Loucy (cell line): ENCODE measurements at regions not wholly inside any gene's neighbourhood (a gene's known extent, or its start where the extent isn't known, plus 50 kb on each side); places are given as distances from the start of the nearest gene placed in this dataset.
"Not testable (repeated sequence)": the region's sequence is repeated elsewhere in the genome, so short reads cannot be mapped to it uniquely, and the experiment has no call there.

Experiments
- H2AFZ ChIP-seq: fragments of 200-600 bp; sonication (generic); 2 replicates; pipeline ENCODE4 v1.6.0; 2016; ENCODE audit warnings: antibody characterized with exemption, mild to moderate bottlenecking, low read length, moderate library complexity
- H3F3A ChIP-seq: fragments of 200-600 bp; 2 replicates; pipeline ENCODE4 v1.6.0; 2016; ENCODE audit warnings: antibody characterized with exemption, low read depth, mild to moderate bottlenecking
- H3K27me3 ChIP-seq: fragments of 200-600 bp; sonication (generic); 2 replicates; pipeline ENCODE4 v1.6.1; 2014; ENCODE audit warnings: low read length, mild to moderate bottlenecking; ENCODE audit not compliant: insufficient read depth, poor library complexity, severe bottlenecking
- H3K36me3 ChIP-seq: fragments of 200-600 bp; sonication (generic); 2 replicates; pipeline ENCODE4 v1.6.1; 2016; ENCODE audit warnings: low read length; ENCODE audit not compliant: insufficient read depth
- H3K4me1 ChIP-seq: fragments of 200-600 bp; sonication (generic); 2 replicates; pipeline ENCODE4 v1.5.1; 2014; ENCODE audit warnings: low read length, mild to moderate bottlenecking; ENCODE audit not compliant: insufficient read depth, poor library complexity, severe bottlenecking
- H3K4me2 ChIP-seq: fragments of 200-600 bp; sonication (generic); 2 replicates; pipeline ENCODE4 v1.6.0; 2014; ENCODE audit warnings: antibody characterized with exemption, low read length, low read depth, mild to moderate bottlenecking; ENCODE audit not compliant: poor library complexity, severe bottlenecking
- H3K4me3 ChIP-seq: fragments of 200-600 bp; sonication (generic); 2 replicates; pipeline ENCODE4 v1.5.1; 2014; ENCODE audit warnings: low read length, mild to moderate bottlenecking, mixed read lengths; ENCODE audit not compliant: poor library complexity, severe bottlenecking
- H3K79me2 ChIP-seq: fragments of 200-600 bp; sonication (generic); 2 replicates; pipeline ENCODE4 v1.6.1; 2014; ENCODE audit warnings: low read length; ENCODE audit not compliant: insufficient read depth
- H3K9ac ChIP-seq: fragments of 200-600 bp; sonication (generic); 2 replicates; pipeline ENCODE4 v1.6.0; 2014; ENCODE audit warnings: mild to moderate bottlenecking, low read depth, low read length, moderate library complexity; ENCODE audit not compliant: poor library complexity, severe bottlenecking
- H3K9me2 ChIP-seq: fragments of 200-600 bp; sonication (generic); replicated peaks from 2 replicates; pipeline ENCODE4 v1.6.1; 2016; ENCODE audit warnings: low read depth, low read length, mixed read lengths
- H3K9me3 ChIP-seq: fragments of 200-600 bp; sonication (generic); 2 replicates; pipeline ENCODE4 v1.6.1; 2014; ENCODE audit warnings: mild to moderate bottlenecking, antibody characterized with exemption, low read length, low read depth; ENCODE audit not compliant: insufficient read depth
- H4K20me1 ChIP-seq: fragments of 200-600 bp; sonication (generic); 2 replicates; pipeline ENCODE4 v1.6.0; 2014; ENCODE audit warnings: antibody characterized with exemption, low read length, mild to moderate bottlenecking; ENCODE audit not compliant: insufficient read depth, poor library complexity, severe bottlenecking
- EZH2phosphoT487 ChIP-seq: fragments of 200-600 bp; IDR thresholded peaks from 2 replicates; pipeline ENCODE4 v1.6.1; 2018; ENCODE audit warnings: antibody characterized with exemption, mild to moderate bottlenecking, moderate library complexity, borderline replicate concordance
- TF ChIP-seq, protein P1 (sequence below): fragments of 200-600 bp; sonication (generic); conservative IDR thresholded peaks from 2 replicates; pipeline ENCODE4 v1.5.1; 2014; ENCODE audit warnings: mild to moderate bottlenecking, antibody characterized with exemption, low read length

DNA sequence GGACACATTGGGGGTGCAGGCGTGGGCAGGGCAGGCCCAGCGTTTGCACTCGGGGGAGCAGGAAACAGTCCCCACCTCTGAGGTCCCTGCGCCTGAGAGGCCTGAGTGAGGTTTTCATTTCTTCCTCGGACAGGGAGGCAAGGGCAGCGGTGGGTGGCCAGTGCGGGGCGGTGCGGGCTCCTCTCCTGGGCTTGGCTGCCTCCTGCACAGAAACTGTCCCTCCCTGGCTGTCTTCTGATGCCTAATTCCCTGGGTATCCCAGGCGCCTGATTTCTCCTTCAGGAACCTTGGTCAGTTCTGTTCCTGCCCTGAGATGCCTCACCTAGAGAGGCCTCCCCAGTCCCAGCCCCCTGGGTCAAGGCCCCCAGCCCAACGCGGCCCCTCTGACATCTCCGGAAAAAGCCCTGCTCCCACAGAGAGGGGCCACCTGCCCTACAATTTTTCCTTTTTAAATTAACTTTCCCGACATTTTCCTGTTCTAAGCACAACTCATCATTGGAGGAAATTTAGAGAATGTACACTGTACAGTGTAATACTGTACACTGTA lies 260.3 kb downstream of the ADGRD1 start:
- no peak overlapping the region for H3K4me2 ChIP-seq
- peaks cover 45% of the 10 kb centered on the region; the same call in 1 of the 2 replicates for H3K79me2 ChIP-seq
- H3K36me3 ChIP-seq: peaks cover 45% of the 10 kb centered on the region; the same call in 1 of the 2 replicates
- H4K20me1 ChIP-seq: peaks cover 20% of the 10 kb centered on the region
- no peaks in the 10 kb centered on the region for H3K9me2 ChIP-seq
- TF ChIP-seq, protein P1, sequence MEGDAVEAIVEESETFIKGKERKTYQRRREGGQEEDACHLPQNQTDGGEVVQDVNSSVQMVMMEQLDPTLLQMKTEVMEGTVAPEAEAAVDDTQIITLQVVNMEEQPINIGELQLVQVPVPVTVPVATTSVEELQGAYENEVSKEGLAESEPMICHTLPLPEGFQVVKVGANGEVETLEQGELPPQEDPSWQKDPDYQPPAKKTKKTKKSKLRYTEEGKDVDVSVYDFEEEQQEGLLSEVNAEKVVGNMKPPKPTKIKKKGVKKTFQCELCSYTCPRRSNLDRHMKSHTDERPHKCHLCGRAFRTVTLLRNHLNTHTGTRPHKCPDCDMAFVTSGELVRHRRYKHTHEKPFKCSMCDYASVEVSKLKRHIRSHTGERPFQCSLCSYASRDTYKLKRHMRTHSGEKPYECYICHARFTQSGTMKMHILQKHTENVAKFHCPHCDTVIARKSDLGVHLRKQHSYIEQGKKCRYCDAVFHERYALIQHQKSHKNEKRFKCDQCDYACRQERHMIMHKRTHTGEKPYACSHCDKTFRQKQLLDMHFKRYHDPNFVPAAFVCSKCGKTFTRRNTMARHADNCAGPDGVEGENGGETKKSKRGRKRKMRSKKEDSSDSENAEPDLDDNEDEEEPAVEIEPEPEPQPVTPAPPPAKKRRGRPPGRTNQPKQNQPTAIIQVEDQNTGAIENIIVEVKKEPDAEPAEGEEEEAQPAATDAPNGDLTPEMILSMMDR: no peak
- no peak for TF ChIP-seq EZH2phosphoT487
- no peaks in the 10 kb centered on the region for H3F3A ChIP-seq
- no peak overlapping the region for H2AFZ ChIP-seq
- H3K27me3 ChIP-seq: no peaks in the 10 kb centered on the region
- H3K9ac ChIP-seq: no peak overlapping the region
- H3K4me3 ChIP-seq: no peak overlapping the region
- H3K4me1 ChIP-seq: peaks cover 29% of the 10 kb centered on the region
- 0 out of 2 replicates have a peak, but pooled peaks cover 4% of the 10 kb centered on the region for H3K9me3 ChIP-seq

DNA sequence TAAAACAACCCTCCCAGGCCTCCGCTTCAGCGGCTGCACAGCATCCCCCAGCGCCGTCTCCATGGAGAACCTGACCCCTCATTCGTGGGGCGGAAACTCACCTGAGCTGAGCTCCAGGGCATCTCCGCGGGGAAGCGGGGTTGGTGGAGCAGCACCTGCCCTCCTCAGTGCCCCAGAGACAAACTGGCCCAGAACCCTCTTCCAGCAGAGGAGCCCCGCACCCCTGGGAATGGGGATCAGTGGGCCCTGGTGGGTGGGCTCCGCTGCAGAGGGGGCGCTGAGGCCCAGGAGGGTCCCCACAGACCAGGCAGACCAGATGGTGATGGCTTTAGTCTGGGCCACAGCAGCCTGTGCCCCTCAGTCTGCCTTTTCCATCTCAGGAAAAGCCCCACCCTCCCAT lies 261.2 kb downstream of the ADGRD1 start:
- Histone ChIP-seq H3K79me2 (peaks cover 44% of the 10 kb centered on the region; the same call in 1 of the 2 replicates), H3K36me3 (peaks cover 36% of the 10 kb centered on the region; the same call in 1 of the 2 replicates), H4K20me1 (peaks cover 12% of the 10 kb centered on the region), H3K4me1 (peaks cover 32% of the 10 kb centered on the region)
- H3F3A ChIP-seq, H3K9ac ChIP-seq, H3K4me2 ChIP-seq, H3K4me3 ChIP-seq, H3K27me3 ChIP-seq, H3K9me3 ChIP-seq, H2AFZ ChIP-seq, H3K9me2 ChIP-seq: not testable (repeated sequence)

DNA sequence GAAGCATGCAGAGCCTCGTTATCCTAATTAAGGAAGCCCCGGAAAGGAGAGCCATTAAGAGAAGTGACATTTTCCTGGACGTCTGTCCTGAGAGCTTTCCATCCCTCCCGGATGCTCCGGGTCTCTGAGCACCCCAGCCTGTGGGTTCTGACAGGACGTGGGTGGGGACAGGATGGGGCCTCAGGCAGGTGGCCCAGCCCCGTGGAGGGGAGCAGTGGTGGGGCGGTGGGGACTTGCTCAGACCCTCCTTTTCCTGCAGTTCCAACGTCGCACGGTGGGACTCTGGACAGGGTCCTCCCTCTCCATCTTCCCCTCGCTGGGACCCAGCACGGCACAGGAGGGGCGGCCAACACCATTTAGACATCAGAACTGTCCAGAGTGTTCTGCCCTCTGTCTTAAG lies 262.9 kb downstream of the ADGRD1 start:
- not testable (repeated sequence) for H3K4me2 ChIP-seq, H3K4me3 ChIP-seq, H3K27me3 ChIP-seq, H2AFZ ChIP-seq, H3K9me2 ChIP-seq, H3K9me3 ChIP-seq, H3F3A ChIP-seq, H3K9ac ChIP-seq, H4K20me1 ChIP-seq
- Histone ChIP-seq H3K79me2 (peaks cover 44% of the 10 kb centered on the region; the same call in 1 of the 2 replicates), H3K36me3 (peaks cover 20% of the 10 kb centered on the region; the same call in 1 of the 2 replicates), H3K4me1 (peaks cover 40% of the 10 kb centered on the region)

DNA sequence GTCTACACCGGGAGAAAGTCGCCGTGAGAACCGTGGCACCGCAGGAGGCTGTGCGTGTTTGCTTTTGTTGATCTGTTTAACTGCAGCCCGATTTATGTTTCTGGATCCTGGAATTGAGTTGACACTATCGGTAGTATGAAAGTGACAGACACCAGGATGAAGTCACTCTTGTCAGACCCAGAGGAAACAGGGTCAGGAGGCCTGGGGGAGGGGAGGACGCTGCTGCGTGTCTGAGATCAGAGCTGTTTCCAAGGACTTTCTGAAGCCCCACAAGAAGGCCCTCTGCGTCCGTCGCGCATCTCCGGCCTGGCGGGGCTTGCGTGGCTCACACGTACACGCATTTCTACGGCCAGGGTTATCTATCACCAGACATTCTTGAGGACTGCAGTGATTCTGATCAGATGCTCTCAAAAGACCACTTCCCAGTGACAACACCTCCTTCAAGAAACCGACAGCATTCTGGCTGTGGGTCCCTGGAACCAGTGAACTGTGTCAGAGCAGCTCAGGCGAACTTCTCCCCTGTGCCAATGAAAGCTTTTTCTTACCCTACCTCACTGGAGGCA lies 263.4 kb downstream of the ADGRD1 start:
- TF ChIP-seq, protein P1: no peak
- no peak for TF ChIP-seq EZH2phosphoT487
- H3K9me2 ChIP-seq: no peaks in the 10 kb centered on the region
- H2AFZ ChIP-seq: no peak overlapping the region
- peaks cover 41% of the 10 kb centered on the region; the same call in 1 of the 2 replicates for H3K79me2 ChIP-seq
- peaks cover 14% of the 10 kb centered on the region; the same call in 1 of the 2 replicates for H3K36me3 ChIP-seq
- 0 out of 2 replicates have a peak, but pooled peaks cover 4% of the 10 kb centered on the region for H3F3A ChIP-seq
- no peak overlapping the region for H3K4me2 ChIP-seq
- H3K27me3 ChIP-seq: no peaks in the 10 kb centered on the region
- 0 out of 2 replicates have a peak, but pooled peaks cover 4% of the 10 kb centered on the region for H3K9me3 ChIP-seq
- no peak overlapping the region for H3K9ac ChIP-seq
- H3K4me1 ChIP-seq: peaks cover 45% of the 10 kb centered on the region
- no peak overlapping the region for H3K4me3 ChIP-seq
- H4K20me1 ChIP-seq: no peaks in the 10 kb centered on the region
